Muscle of leg (tissue), 3 donors: ENCODE measurements at regions not wholly inside any gene's neighbourhood (a gene's known extent, or its start where the extent isn't known, plus 50 kb on each side); places are given as distances from the start of the nearest gene placed in this dataset.

Experiments
- DNase-seq: peaks from one replicate; pipeline ENCODE4 v3.0.0; 2013
- H3K27ac ChIP-seq: one replicate; pipeline ENCODE4 v1.5.1; 2013; ENCODE audit warnings: mild to moderate bottlenecking, low read length, control low read depth
- H3K27me3 ChIP-seq: one replicate; pipeline ENCODE4 v1.6.1; 2013; ENCODE audit warnings: low read length; ENCODE audit not compliant: control insufficient read depth, insufficient read depth
- H3K36me3 ChIP-seq: one replicate; pipeline ENCODE4 v1.6.1; 2013; ENCODE audit warnings: low read length; ENCODE audit not compliant: control insufficient read depth, insufficient read depth
- H3K4me1 ChIP-seq: one replicate; pipeline ENCODE4 v1.6.1; 2013; ENCODE audit warnings: low read length; ENCODE audit not compliant: control insufficient read depth, insufficient read depth
- H3K4me3 ChIP-seq: one replicate; pipeline ENCODE4 v1.5.1; 2013; ENCODE audit warnings: low read length, control low read depth
- H3K9me3 ChIP-seq: replicated peaks from 2 replicates; pipeline ENCODE4 v1.6.1; 2013; ENCODE audit warnings: low read depth, low read length; ENCODE audit not compliant: control insufficient read depth
- WGBS: methylation state at CpG from one replicate; pipeline ENCODE4 v1.1.5; 2013; ENCODE audit warnings: missing lambda C conversion rate; ENCODE audit not compliant: insufficient coverage; 5-methylcytosine and 5-hydroxymethylcytosine counted together

- H3K4me1 ChIP-seq = no peaks in the 10 kb centered on the region
- peaks cover 6% of the 10 kb centered on the region for H3K9me3 ChIP-seq
- H3K27me3 ChIP-seq = no peaks in the 10 kb centered on the region
- H3K36me3 ChIP-seq = no peaks in the 10 kb centered on the region
- no peak for DNase-seq
- 50% methylated on average over 2 of the region's 2 CpGs for WGBS
- no peak overlapping the region for H3K27ac ChIP-seq
- no peak overlapping the region for H3K4me3 ChIP-seq
These were observed 1062.3 kb upstream of the CRIM1 start for GRCh38 chr2:35293261-35293660.

- Histone ChIP-seq H3K9me3 (peaks cover 6% of the 10 kb centered on the region), H3K27me3 (no peaks in the 10 kb centered on the region), H3K36me3 (no peaks in the 10 kb centered on the region), H3K27ac (no peak overlapping the region), H3K4me3 (no peak overlapping the region), H3K4me1 (no peaks in the 10 kb centered on the region)
- 71% methylated on average over 2 of the region's 2 CpGs for WGBS
- DNase-seq = no peak
These were observed 1063.4 kb upstream of the CRIM1 start for GRCh38 chr2:35292199-35292598.

GRCh38 chr2:35281702-35282101 lies 1073.9 kb upstream of the CRIM1 start:
- DNase-seq = no peak
- H3K27me3 ChIP-seq = no peaks in the 10 kb centered on the region
- H3K27ac ChIP-seq = no peak overlapping the region
- H3K4me3 ChIP-seq = no peak overlapping the region
- no CpG with 5 or more reads among the region's 3 CpGs for WGBS
- no peaks in the 10 kb centered on the region for H3K36me3 ChIP-seq
- H3K4me1 ChIP-seq = no peaks in the 10 kb centered on the region
- H3K9me3 ChIP-seq = no peaks in the 10 kb centered on the region

GRCh38 chr2:35255826-35256225 lies 1099.8 kb upstream of the CRIM1 start:
- Histone ChIP-seq H3K27me3 (no peaks in the 10 kb centered on the region), H3K9me3 (peaks cover 4% of the 10 kb centered on the region), H3K4me3 (no peak overlapping the region), H3K36me3 (no peaks in the 10 kb centered on the region), H3K4me1 (no peaks in the 10 kb centered on the region), H3K27ac (no peak overlapping the region)
- no peak for DNase-seq

- no peak overlapping the region for H3K27ac ChIP-seq
- WGBS = no CpG with 5 or more reads among the region's 3 CpGs
- H3K4me1 ChIP-seq = no peaks in the 10 kb centered on the region
- no peaks in the 10 kb centered on the region for H3K27me3 ChIP-seq
- H3K36me3 ChIP-seq = no peaks in the 10 kb centered on the region
- peaks cover 12% of the 10 kb centered on the region for H3K9me3 ChIP-seq
- H3K4me3 ChIP-seq = no peak overlapping the region
- no peak for DNase-seq
These were observed 1104.4 kb upstream of the CRIM1 start for GRCh38 chr2:35251156-35251555.

GRCh38 chr2:35246702-35247101 lies 1108.9 kb upstream of the CRIM1 start:
- no peak overlapping the region for H3K4me3 ChIP-seq
- no peaks in the 10 kb centered on the region for H3K36me3 ChIP-seq
- 80% methylated on average over 1 of the region's 2 CpGs for WGBS
- H3K4me1 ChIP-seq = no peaks in the 10 kb centered on the region
- DNase-seq = no peak
- no peak overlapping the region for H3K27ac ChIP-seq
- H3K27me3 ChIP-seq = no peaks in the 10 kb centered on the region
- H3K9me3 ChIP-seq = peaks cover 8% of the 10 kb centered on the region

- no peaks in the 10 kb centered on the region for H3K27me3 ChIP-seq
- no CpG with 5 or more reads among the region's 2 CpGs for WGBS
- no peak overlapping the region for H3K4me3 ChIP-seq
- no peaks in the 10 kb centered on the region for H3K36me3 ChIP-seq
- no peak for DNase-seq
- H3K4me1 ChIP-seq = no peaks in the 10 kb centered on the region
- H3K9me3 ChIP-seq = peaks cover 5% of the 10 kb centered on the region
- H3K27ac ChIP-seq = no peak overlapping the region
These were observed 1127.0 kb upstream of the CRIM1 start for GRCh38 chr2:35228584-35228983.

- 60% methylated on average over 1 of the region's 2 CpGs for WGBS
- Histone ChIP-seq H3K4me3 (no peak overlapping the region), H3K9me3 (no peaks in the 10 kb centered on the region), H3K4me1 (no peaks in the 10 kb centered on the region), H3K27me3 (no peaks in the 10 kb centered on the region), H3K36me3 (no peaks in the 10 kb centered on the region), H3K27ac (no peak overlapping the region)
- DNase-seq = no peak
These were observed 1135.1 kb upstream of the CRIM1 start for GRCh38 chr2:35220461-35220860.

GRCh38 chr2:35204881-35205280 lies 1150.7 kb upstream of the CRIM1 start:
- WGBS = no CpG with 5 or more reads among the region's 2 CpGs
- Histone ChIP-seq H3K4me1 (no peaks in the 10 kb centered on the region), H3K4me3 (no peak overlapping the region), H3K36me3 (no peaks in the 10 kb centered on the region), H3K9me3 (no peaks in the 10 kb centered on the region), H3K27ac (no peak overlapping the region), H3K27me3 (no peaks in the 10 kb centered on the region)
- no peak for DNase-seq

- H3K4me1 ChIP-seq = no peaks in the 10 kb centered on the region
- no peaks in the 10 kb centered on the region for H3K27me3 ChIP-seq
- no peaks in the 10 kb centered on the region for H3K9me3 ChIP-seq
- no peak for DNase-seq
- no CpG with 5 or more reads among the region's 3 CpGs for WGBS
- H3K27ac ChIP-seq = no peak overlapping the region
- no peak overlapping the region for H3K4me3 ChIP-seq
- no peaks in the 10 kb centered on the region for H3K36me3 ChIP-seq
These were observed 1151.3 kb upstream of the CRIM1 start for GRCh38 chr2:35204323-35204722.

GRCh38 chr2:35199298-35199697 lies 1156.3 kb upstream of the CRIM1 start:
- WGBS = no CpG with 5 or more reads among the region's 4 CpGs
- no peaks in the 10 kb centered on the region for H3K27me3 ChIP-seq
- no peaks in the 10 kb centered on the region for H3K9me3 ChIP-seq
- peak; percentile 0 for DNase-seq
- H3K36me3 ChIP-seq = no peaks in the 10 kb centered on the region
- H3K4me1 ChIP-seq = no peaks in the 10 kb centered on the region
- H3K4me3 ChIP-seq = no peak overlapping the region
- no peak overlapping the region for H3K27ac ChIP-seq
